SK-N-SH (cell line): ENCODE measurements at regions not wholly inside any gene's neighbourhood (a gene's known extent, or its start where the extent isn't known, plus 50 kb on each side); places are given as distances from the start of the nearest gene placed in this dataset.

Experiments used
- CTCF ChIA-PET: fragments of 300-600, 350-600 bp; formaldehyde crosslinking; extraction: SDS; loops from one replicate; lab custom pipeline; 2021; lab: Yijun Ruan, JAX
- POLR2A ChIA-PET: fragments of 350-600 bp; sonication (Branson Sonifier 250); formaldehyde crosslinking; extraction: SDS; loops from one replicate; lab custom pipeline; 2020; ENCODE audit warnings: antibody characterized with exemption, inconsistent platforms; lab: Yijun Ruan, JAX
- DNase-seq: peaks from one replicate; pipeline ENCODE4 v3.0.0; 2012
- H2AFZ ChIP-seq: fragments of 200-600 bp; sonication (generic); 2 replicates; pipeline ENCODE4 v1.8.1; 2016; ENCODE audit warnings: antibody characterized with exemption, mild to moderate bottlenecking, low read depth
- H3F3A ChIP-seq: fragments of 200-600 bp; sonication (generic); replicated peaks from 2 replicates; pipeline ENCODE3; 2016; ENCODE audit warnings: antibody characterized with exemption, mild to moderate bottlenecking; ENCODE audit not compliant: insufficient read depth
- H3K27ac ChIP-seq, 2 experiments: fragments of 200-500 bp in 1 of 2; fragments of 200-600 bp in 1 of 2; sonication (Bioruptor generic) in 1 of 2; sonication (generic), shearing (Covaris generic) in 1 of 2; 2 replicates each; pipeline versions ENCODE4 v1.5.1 to v1.6.1; 2014 to 2016; ENCODE audit warnings: low read depth in 2 of 2, inconsistent platforms in 1 of 2, low read length in 1 of 2, mild to moderate bottlenecking in 1 of 2, mixed read lengths in 1 of 2
- H3K27me3 ChIP-seq: fragments of 200-600 bp; sonication (generic), shearing (Covaris generic); 2 replicates; pipeline ENCODE4 v1.6.1; 2016; ENCODE audit warnings: mixed run types; ENCODE audit not compliant: insufficient read depth
- H3K36me3 ChIP-seq, 2 experiments: fragments of 200-500 bp in 1 of 2; fragments of 200-600 bp in 1 of 2; sonication (Bioruptor generic) in 1 of 2; sonication (generic) in 1 of 2; replicated peaks in 1 of 2; 2 replicates each; pipeline versions ENCODE3 to v1.5.1; 2014 to 2016; ENCODE audit warnings: low read length in 1 of 2, mild to moderate bottlenecking in 1 of 2; ENCODE audit not compliant: insufficient read depth in 2 of 2, control insufficient read depth in 1 of 2
- H3K4me1 ChIP-seq, 2 experiments: fragments of 200-500 bp in 1 of 2; fragments of 200-600 bp in 1 of 2; sonication (Bioruptor generic) in 1 of 2; sonication (generic), shearing (Covaris generic) in 1 of 2; 2 replicates each; pipeline versions ENCODE4 v1.5.1 to v1.6.1; 2014 to 2016; ENCODE audit warnings: low read depth in 1 of 2, low read length in 1 of 2, mixed run types in 1 of 2; ENCODE audit not compliant: insufficient read depth in 2 of 2, control insufficient read depth in 1 of 2
- H3K4me2 ChIP-seq: fragments of 200-600 bp; sonication (generic), shearing (Covaris generic); 2 replicates; pipeline ENCODE4 v1.6.1; 2017; ENCODE audit warnings: mixed run types
- H3K4me3 ChIP-seq, 2 experiments: fragments of 200-500 bp in 1 of 2; fragments of 200-600 bp in 1 of 2; sonication (Bioruptor generic) in 1 of 2; sonication (generic), shearing (Covaris generic) in 1 of 2; 2 replicates each; pipeline versions ENCODE4 v1.5.1 to v1.8.1; 2014 to 2016; ENCODE audit warnings: low read depth in 2 of 2, inconsistent platforms in 1 of 2, low read length in 1 of 2, mild to moderate bottlenecking in 1 of 2, mixed read lengths in 1 of 2, moderate library complexity in 1 of 2
- H3K79me2 ChIP-seq: fragments of 200-600 bp; sonication (generic); 2 replicates; pipeline ENCODE4 v1.8.1; 2017; ENCODE audit warnings: mild to moderate bottlenecking; ENCODE audit not compliant: insufficient read depth
- H3K9ac ChIP-seq: fragments of 200-600 bp; sonication (generic); 2 replicates; pipeline ENCODE4 v1.6.1; 2017; ENCODE audit warnings: mixed run types
- H3K9me2 ChIP-seq: fragments of 200-600 bp; sonication (generic); 2 replicates; pipeline ENCODE4 v1.6.1; 2017; ENCODE audit warnings: mixed run types
- H3K9me3 ChIP-seq: fragments of 200-600 bp; sonication (generic); 2 replicates; pipeline ENCODE4 v1.6.1; 2017; ENCODE audit warnings: mixed run types, mild to moderate bottlenecking, moderate library complexity
- H4K20me1 ChIP-seq: fragments of 200-600 bp; sonication (generic); 2 replicates; pipeline ENCODE4 v1.6.1; 2017; ENCODE audit warnings: mild to moderate bottlenecking, mixed run types; ENCODE audit not compliant: insufficient read depth
- CHD2 ChIP-seq: fragments of 150-350 bp; IDR thresholded peaks from 2 replicates; pipeline ENCODE4 v1.6.1; 2018; ENCODE audit warnings: low read length; ENCODE audit not compliant: partially characterized antibody
- CTCF ChIP-seq: fragments of 200-600 bp; sonication (generic); IDR thresholded peaks from 2 replicates; pipeline ENCODE4 v1.6.1; 2017; ENCODE audit warnings: antibody characterized with exemption, mild to moderate bottlenecking, moderate library complexity
- EP300 ChIP-seq, 2 experiments: IDR thresholded peaks; 2 replicates each; pipeline versions ENCODE4 v1.4.0 to v1.6.1; 2012; ENCODE audit warnings: borderline replicate concordance in 1 of 2, low read depth in 1 of 2, low read length in 1 of 2
- EZH2phosphoT487 ChIP-seq: fragments of 200-600 bp; sonication (generic); IDR thresholded peaks from 2 replicates; pipeline ENCODE4 v1.6.1; 2017; ENCODE audit warnings: low read depth, mixed run types, mild to moderate bottlenecking, antibody characterized with exemption, moderate library complexity, borderline replicate concordance
- FOSL2 ChIP-seq: IDR thresholded peaks from 2 replicates; pipeline ENCODE4 v1.4.0; 2012; ENCODE audit warnings: low read depth, mild to moderate bottlenecking, moderate library complexity, borderline replicate concordance
- FOXJ3 ChIP-seq: sonication (generic); formaldehyde crosslinking; IDR thresholded peaks from 2 replicates; pipeline ENCODE4 v1.5.1; 2020; ENCODE audit warnings: mild to moderate bottlenecking, missing genetic modification reagents
- GATA2 ChIP-seq: sonication (generic); formaldehyde crosslinking; IDR thresholded peaks from 2 replicates; pipeline ENCODE4 v1.5.0; 2020; ENCODE audit warnings: mild to moderate bottlenecking, missing genetic modification reagents
- IRF3 ChIP-seq: fragments of 150-350 bp; IDR thresholded peaks from 2 replicates; pipeline ENCODE4 v1.6.1; 2016; ENCODE audit warnings: mild to moderate bottlenecking, low read depth, low read length
- JUND ChIP-seq: IDR thresholded peaks from 2 replicates; pipeline ENCODE4 v1.4.0; 2012
- MAX ChIP-seq: IDR thresholded peaks from 2 replicates; pipeline ENCODE4 v1.4.0; 2012; ENCODE audit warnings: low read depth
- MEF2A ChIP-seq: IDR thresholded peaks from 2 replicates; pipeline ENCODE4 v1.4.0; 2012; ENCODE audit warnings: low read depth, borderline replicate concordance
- MXI1 ChIP-seq: IDR thresholded peaks from 2 replicates; pipeline ENCODE4 v1.6.1; 2012; ENCODE audit warnings: mild to moderate bottlenecking, low read depth, low read length, improper control_type of control experiment
- NFIC ChIP-seq: IDR thresholded peaks from 2 replicates; pipeline ENCODE4 v1.4.0; 2012; ENCODE audit warnings: borderline replicate concordance
- NRF1 ChIP-seq: IDR thresholded peaks from 2 replicates; pipeline ENCODE4 v1.6.1; 2012; ENCODE audit warnings: low read depth, mild to moderate bottlenecking, low read length
- PBX3 ChIP-seq: IDR thresholded peaks from 2 replicates; pipeline ENCODE4; 2012
- POLR2AphosphoS5 ChIP-seq: IDR thresholded peaks from 2 replicates; pipeline ENCODE4 v1.6.1; 2012; ENCODE audit warnings: low read depth, low read length
- RCOR1 ChIP-seq: fragments of 150-350 bp; IDR thresholded peaks from 2 replicates; pipeline ENCODE4 v1.6.1; 2017; ENCODE audit warnings: antibody characterized with exemption, low read length
- RFX5 ChIP-seq: IDR thresholded peaks from 2 replicates; pipeline ENCODE4 v1.6.1; 2012; ENCODE audit warnings: mild to moderate bottlenecking, improper control_type of control experiment, low read length
- RXRA ChIP-seq: IDR thresholded peaks from 2 replicates; pipeline ENCODE4 v1.4.0; 2012; ENCODE audit warnings: low read depth, mild to moderate bottlenecking, borderline replicate concordance
- SIN3A ChIP-seq: IDR thresholded peaks from 2 replicates; pipeline ENCODE4 v1.6.1; 2012; ENCODE audit warnings: low read depth, mild to moderate bottlenecking, low read length, moderate library complexity, borderline replicate concordance
- SMC3 ChIP-seq: IDR thresholded peaks from 2 replicates; pipeline ENCODE4 v1.6.1; 2012; ENCODE audit warnings: low read depth, low read length, improper control_type of control experiment
- TAF1 ChIP-seq: IDR thresholded peaks from 2 replicates; pipeline ENCODE4 v1.6.1; 2012; ENCODE audit warnings: low read depth, mild to moderate bottlenecking, low read length, moderate library complexity, borderline replicate concordance
- TCF12 ChIP-seq: IDR thresholded peaks from 2 replicates; pipeline ENCODE4 v1.4.0; 2012
- YY1 ChIP-seq: IDR thresholded peaks from 2 replicates; pipeline ENCODE4 v1.4.0; 2012; ENCODE audit warnings: low read depth, mild to moderate bottlenecking
- ZBTB33 ChIP-seq: IDR thresholded peaks from 2 replicates; pipeline ENCODE4 v1.4.0; 2012; ENCODE audit warnings: low read depth, borderline replicate concordance
- WGBS: methylation state at CpG from one replicate; pipeline ENCODE4 v1.1.6; 2017; ENCODE audit warnings: low lambda C conversion rate; 5-methylcytosine and 5-hydroxymethylcytosine counted together

GRCh38 chr22:47694536-47695130 lies 932.2 kb downstream of the TBC1D22A start (continued):
- no peak for TF ChIP-seq TAF1
- TF ChIP-seq IRF3: no peak
- TF ChIP-seq RFX5: no peak
- TF ChIP-seq CHD2: no peak
- no peak for TF ChIP-seq FOSL2
- TF ChIP-seq MXI1: no peak
- no peak for TF ChIP-seq NFIC
- no peak for TF ChIP-seq SIN3A
- TF ChIP-seq MAX: no peak
- TF ChIP-seq, all 33 proteins: peak for 0

GRCh38 chr22:47693606-47694005 lies 931.2 kb downstream of the TBC1D22A start:
- no peaks in the 10 kb centered on the region for H3F3A ChIP-seq
- ChIA-PET POLR2A (no interaction called here), CTCF (no interaction called here)

More at GRCh38 chr22:47693606-47694005, 931.2 kb downstream of the TBC1D22A start:
- Histone ChIP-seq H3K9me3 (no peaks in the 10 kb centered on the region), H3K4me2 (no peak overlapping the region), H3K9me2 (no peaks in the 10 kb centered on the region), H3K4me3 (no peak overlapping the region), H3K36me3 (no peaks in the 10 kb centered on the region), H3K79me2 (no peaks in the 10 kb centered on the region), H3K4me1 (no peaks in the 10 kb centered on the region; a peak in 1 of 4 replicates), H4K20me1 (no peaks in the 10 kb centered on the region), H3K27me3 (no peaks in the 10 kb centered on the region), H2AFZ (no peak overlapping the region), H3K9ac (no peak overlapping the region), H3K27ac (no peak overlapping the region)
- TF ChIP-seq TAF1 (no peak), EZH2phosphoT487 (no peak), POLR2AphosphoS5 (no peak), RXRA (no peak), RCOR1 (no peak), CHD2 (no peak), YY1 (no peak), GATA2 (CRISPR knock-in tag) (no peak), CTCF (no peak), SMC3 (no peak), NRF1 (no peak), NFIC (no peak), JUND (no peak), TCF12 (no peak), EP300 (IDR thresholded peaks at IDR 0.05; ENCODE audit: borderline replicate concordance in 1 of 2, low read depth in 1 of 2, low read length in 1 of 2) (no peak), FOXJ3 (CRISPR knock-in tag) (no peak), PBX3 (no peak), ZBTB33 (no peak), MEF2A (no peak)
- DNase-seq: no peak
- 30% methylated on average over 5 of the region's 6 CpGs for WGBS
